PC-9 (cell line): ENCODE measurements at regions not wholly inside any gene's neighbourhood (a gene's known extent, or its start where the extent isn't known, plus 50 kb on each side); places are given as distances from the start of the nearest gene placed in this dataset.

Experiments
- BruUV-seq: library from RNA; stranded (reverse); fragments of 400-500 nt; replicated peaks from 2 replicates; lab custom pipeline; 2021; lab: Mats Ljungman, UMichigan
- CTCF ChIA-PET: fragments of 300-600 bp; sonication (Branson Sonifier 250); formaldehyde crosslinking; loops from one replicate; lab custom pipeline; 2022; ENCODE audit warnings: antibody characterized with exemption; lab: Charles Lee
- POLR2A ChIA-PET: fragments of 300-600 bp; sonication (Branson Sonifier 250); formaldehyde crosslinking; loops from one replicate; lab custom pipeline; 2022; ENCODE audit warnings: antibody characterized with exemption; ENCODE audit not compliant: unreplicated experiment; lab: Charles Lee
- DNase-seq, 2 experiments: peaks; one replicate each; pipeline versions ENCODE4 v3.0.0 to v3.0.0-alpha.2; 2015 to 2022; ENCODE audit warnings: mixed read lengths in 1 of 2
- H2AFZ ChIP-seq: fragments of 200-600 bp; sonication (generic); 2 replicates; pipeline ENCODE4 v1.8.1; 2017; ENCODE audit warnings: antibody characterized with exemption
- H3F3A ChIP-seq: fragments of 200-600 bp; sonication (generic); 2 replicates; pipeline ENCODE4 v1.8.1; 2017; ENCODE audit warnings: antibody characterized with exemption, mild to moderate bottlenecking, low read depth; ENCODE audit not compliant: insufficient read depth
- H3K27ac ChIP-seq: fragments of 200-600 bp; sonication (generic); 2 replicates; pipeline ENCODE4 v1.6.1; 2016; ENCODE audit warnings: mixed run types
- H3K27me3 ChIP-seq: fragments of 200-600 bp; sonication (generic); 2 replicates; pipeline ENCODE4 v1.6.1; 2016; ENCODE audit warnings: low read depth, mixed run types; ENCODE audit not compliant: insufficient read depth
- H3K36me3 ChIP-seq: fragments of 200-600 bp; sonication (generic); 2 replicates; pipeline ENCODE4 v1.6.1; 2016; ENCODE audit warnings: low read depth, mixed run types
- H3K4me1 ChIP-seq: fragments of 200-600 bp; sonication (generic); replicated peaks from 2 replicates; pipeline ENCODE4 v1.6.1; 2016; ENCODE audit warnings: mixed run types; ENCODE audit not compliant: insufficient read depth
- H3K4me2 ChIP-seq: fragments of 200-600 bp; sonication (generic); 2 replicates; pipeline ENCODE4 v1.6.1; 2017; ENCODE audit warnings: mixed run types
- H3K4me3 ChIP-seq: fragments of 200-600 bp; sonication (generic); 2 replicates; pipeline ENCODE4 v1.6.1; 2016; ENCODE audit warnings: mixed run types
- H3K79me2 ChIP-seq: fragments of 200-600 bp; sonication (generic); 2 replicates; pipeline ENCODE4 v1.6.1; 2017; ENCODE audit warnings: low read depth, mixed run types
- H3K9me2 ChIP-seq: fragments of 200-600 bp; sonication (generic); 2 replicates; pipeline ENCODE4 v1.8.1; 2017; ENCODE audit warnings: mild to moderate bottlenecking; ENCODE audit not compliant: insufficient read depth
- H3K9me3 ChIP-seq: fragments of 200-600 bp; sonication (generic); 2 replicates; pipeline ENCODE4 v1.8.1; 2016; ENCODE audit warnings: low read depth; ENCODE audit not compliant: insufficient read depth
- H4K20me1 ChIP-seq: fragments of 200-600 bp; sonication (generic); 2 replicates; pipeline ENCODE4 v1.8.1; 2017; ENCODE audit not compliant: insufficient read depth
- CTCF ChIP-seq: fragments of 200-600 bp; sonication (generic); conservative IDR thresholded peaks from 2 replicates; pipeline ENCODE4 v1.6.1; 2017; ENCODE audit warnings: mixed run types, antibody characterized with exemption, mild to moderate bottlenecking, moderate library complexity
- EZH2 ChIP-seq: fragments of 200-600 bp; sonication (generic); IDR thresholded peaks from 2 replicates; pipeline ENCODE4 v1.8.0; 2017; ENCODE audit warnings: antibody characterized with exemption, low read depth
- intact Hi-C: fragments of 100-400 bp; cut with micrococcal nuclease; formaldehyde crosslinking; loops from one replicate; pipeline ENCODE4 v1.10.0; 2022; ENCODE audit not compliant: unreplicated experiment

- Histone ChIP-seq H4K20me1 (no peaks in the 10 kb centered on the region), H3K27ac (no peak overlapping the region), H3K27me3 (peaks cover 56% of the 10 kb centered on the region), H2AFZ (no peak overlapping the region), H3K79me2 (no peaks in the 10 kb centered on the region), H3K9me2 (no peaks in the 10 kb centered on the region), H3K9me3 (no peaks in the 10 kb centered on the region), H3K4me2 (no peak overlapping the region), H3K4me3 (no peak overlapping the region), H3F3A (no peaks in the 10 kb centered on the region), H3K36me3 (no peaks in the 10 kb centered on the region), H3K4me1 (no peaks in the 10 kb centered on the region)
- CTCF ChIA-PET = no interaction called here
- intact Hi-C loops = no loop called here
- no TSS peak for BruUV-seq
- no peak for TF ChIP-seq EZH2
- no peak for TF ChIP-seq CTCF
- POLR2A ChIA-PET = no interaction called here
- no peak for DNase-seq
These were observed 78.4 kb upstream of the MED9 start for GRCh38 chr17:17398188-17398942.

GRCh38 chr17:17398943-17399926, 77.6 kb upstream of the MED9 start:
- BruUV-seq = no TSS peak
- H3K9me2 ChIP-seq = no peaks in the 10 kb centered on the region
- H3K4me1 ChIP-seq = no peaks in the 10 kb centered on the region
- no peaks in the 10 kb centered on the region for H3K9me3 ChIP-seq
- no peaks in the 10 kb centered on the region for H4K20me1 ChIP-seq
- H3K4me2 ChIP-seq = no peak overlapping the region
- POLR2A ChIA-PET = no interaction called here
- intact Hi-C loops = no loop called here
- H3F3A ChIP-seq = no peaks in the 10 kb centered on the region
- CTCF ChIA-PET = no interaction called here
- no peak overlapping the region for H2AFZ ChIP-seq
- no peak for TF ChIP-seq CTCF
- TF ChIP-seq EZH2 = no peak
- H3K4me3 ChIP-seq = no peak overlapping the region
- no peak overlapping the region for H3K27ac ChIP-seq
- DNase-seq = no peak
- no peaks in the 10 kb centered on the region for H3K36me3 ChIP-seq
- H3K27me3 ChIP-seq = peaks cover 55% of the 10 kb centered on the region
- H3K79me2 ChIP-seq = no peaks in the 10 kb centered on the region

- POLR2A ChIA-PET = no interaction called here
- no peak for DNase-seq
- Histone ChIP-seq H4K20me1 (no peaks in the 10 kb centered on the region), H3K36me3 (no peaks in the 10 kb centered on the region), H3F3A (no peaks in the 10 kb centered on the region), H3K27me3 (peaks cover 61% of the 10 kb centered on the region), H3K27ac (no peak overlapping the region), H3K4me3 (no peak overlapping the region), H3K9me2 (no peaks in the 10 kb centered on the region), H3K9me3 (no peaks in the 10 kb centered on the region), H3K4me1 (no peaks in the 10 kb centered on the region), H2AFZ (no peak overlapping the region), H3K79me2 (no peaks in the 10 kb centered on the region), H3K4me2 (no peak overlapping the region)
- CTCF ChIA-PET = no interaction called here
- TF ChIP-seq EZH2 (no peak), CTCF (no peak)
- intact Hi-C loops = no loop called here
- BruUV-seq = no TSS peak
These were observed 76.7 kb upstream of the MED9 start for GRCh38 chr17:17400070-17400469.
